Fibroblast of lung (primary cell): ENCODE measurements at regions not wholly inside any gene's neighbourhood (a gene's known extent, or its start where the extent isn't known, plus 50 kb on each side); places are given as distances from the start of the nearest gene placed in this dataset.

ENCODE experiments used
- DNase-seq, 2 donors: peaks; one replicate each; pipeline versions ENCODE4 v3.0.0 to v3.0.0-alpha.2; 2010; ENCODE audit warnings: low read depth in 2 of 2
- H2AFZ ChIP-seq: 2 replicates; pipeline ENCODE4 v1.5.1; 2012; ENCODE audit warnings: low read length, control low read depth, inconsistent platforms
- H3K27ac ChIP-seq: 2 replicates; pipeline ENCODE4 v1.5.1; 2011; ENCODE audit warnings: low read length, control low read depth; ENCODE audit not compliant: insufficient read depth
- H3K27me3 ChIP-seq: 2 replicates; pipeline ENCODE4 v1.5.1; 2011; ENCODE audit warnings: mild to moderate bottlenecking, low read length; ENCODE audit not compliant: control insufficient read depth, insufficient read depth
- H3K36me3 ChIP-seq: 2 replicates; pipeline ENCODE4 v1.5.1; 2011; ENCODE audit warnings: low read length; ENCODE audit not compliant: control insufficient read depth, insufficient read depth
- H3K4me1 ChIP-seq: 2 replicates; pipeline ENCODE4 v1.5.1; 2011; ENCODE audit warnings: low read length; ENCODE audit not compliant: control insufficient read depth, insufficient read depth; ENCODE audit errors: extremely low read depth
- H3K4me2 ChIP-seq: 2 replicates; pipeline ENCODE4 v1.5.1; 2011; ENCODE audit warnings: low read length, control low read depth; ENCODE audit not compliant: insufficient read depth; ENCODE audit errors: extremely low read depth
- H3K4me3 ChIP-seq, 4 experiments: fragments of 200-600 bp in 1 of 4; sonication (generic) in 1 of 4; replicated peaks in 1 of 4; 2 replicates each; pipeline ENCODE4 v1.5.1; 2011 to 2016; ENCODE audit warnings: low read length in 4 of 4, low read depth in 3 of 4, mild to moderate bottlenecking in 3 of 4, control low read depth in 2 of 4, inconsistent platforms in 1 of 4, mixed read lengths in 1 of 4; ENCODE audit not compliant: insufficient read depth in 1 of 4; ENCODE audit errors: control extremely low read depth in 1 of 4
- H3K79me2 ChIP-seq: 2 replicates; pipeline ENCODE4 v1.5.1; 2012; ENCODE audit warnings: mild to moderate bottlenecking, low read length, inconsistent platforms; ENCODE audit not compliant: control insufficient read depth, insufficient read depth
- H3K9ac ChIP-seq: 2 replicates; pipeline ENCODE4 v1.5.1; 2011; ENCODE audit warnings: mild to moderate bottlenecking, low read length, control low read depth; ENCODE audit not compliant: insufficient read depth
- H3K9me3 ChIP-seq: 2 replicates; pipeline ENCODE4 v1.5.1; 2012; ENCODE audit warnings: low read depth, low read length; ENCODE audit not compliant: control insufficient read depth, insufficient read depth
- H4K20me1 ChIP-seq: 2 replicates; pipeline ENCODE4 v1.5.1; 2011; ENCODE audit warnings: low read length; ENCODE audit not compliant: control insufficient read depth, insufficient read depth; ENCODE audit errors: extremely low read depth
- EZH2 ChIP-seq: IDR thresholded peaks from 2 replicates; pipeline ENCODE4 v1.5.1; 2012; ENCODE audit warnings: low read length, control low read depth, mild to moderate bottlenecking; ENCODE audit errors: missing control alignments
- TF ChIP-seq, protein P1 (sequence below), 2 donors: IDR thresholded peaks in 1 of 2; conservative IDR thresholded peaks in 1 of 2; 1 replicate in 1 of 2; 2 replicates in 1 of 2; pipeline ENCODE4 v1.5.1; 2011 to 2012; ENCODE audit warnings: low read length in 2 of 2, control low read depth in 1 of 2, inconsistent platforms in 1 of 2, low read depth in 1 of 2, mild to moderate bottlenecking in 1 of 2

DNA sequence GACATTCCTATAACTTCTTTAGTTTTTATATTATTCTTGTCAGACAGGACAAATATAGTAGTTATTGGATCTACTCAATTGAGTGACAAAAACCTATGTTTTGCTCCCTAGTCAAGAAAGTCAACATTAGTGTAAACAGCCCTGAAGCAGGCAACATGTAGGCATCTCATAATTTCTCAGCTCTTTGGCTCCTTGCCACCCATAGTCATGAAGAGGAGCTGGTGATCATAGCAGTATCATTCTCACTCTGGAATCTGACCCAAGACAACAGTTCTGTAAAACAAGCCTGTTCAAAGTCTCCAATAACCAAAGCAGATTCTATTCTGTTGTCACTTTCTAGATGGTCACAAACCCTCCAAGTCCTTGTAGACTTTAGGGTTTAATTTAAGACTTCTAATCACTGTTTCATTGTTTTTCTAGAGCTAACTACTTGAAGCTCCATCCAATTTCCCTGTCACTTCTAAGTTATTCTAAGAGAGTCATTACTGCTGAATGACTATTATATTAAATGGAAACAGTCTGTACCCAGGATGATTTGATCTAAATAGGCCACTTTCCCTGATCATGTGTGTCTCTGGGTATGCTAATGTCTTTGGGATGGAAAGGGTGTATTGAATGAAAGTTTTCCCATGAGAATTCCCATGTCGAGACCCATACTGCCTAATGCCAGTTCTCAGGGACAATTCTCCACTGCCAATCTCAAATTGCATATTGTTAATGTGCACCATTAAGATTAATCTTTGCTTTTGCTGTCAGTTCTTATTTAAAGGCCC lies 533.3 kb downstream of the ACTL7B start:
- Histone ChIP-seq H3K36me3 (no peaks in the 10 kb centered on the region), H3K27me3 (no peaks in the 10 kb centered on the region), H3K9ac (no peak overlapping the region), H3K4me3 (no peak overlapping the region), H4K20me1 (no peaks in the 10 kb centered on the region), H3K79me2 (no peaks in the 10 kb centered on the region), H3K9me3 (no peaks in the 10 kb centered on the region), H3K27ac (no peak overlapping the region), H3K4me1 (no peaks in the 10 kb centered on the region), H3K4me2 (no peak overlapping the region), H2AFZ (no peak overlapping the region)
- DNase-seq = no peak
- TF ChIP-seq, protein P1, sequence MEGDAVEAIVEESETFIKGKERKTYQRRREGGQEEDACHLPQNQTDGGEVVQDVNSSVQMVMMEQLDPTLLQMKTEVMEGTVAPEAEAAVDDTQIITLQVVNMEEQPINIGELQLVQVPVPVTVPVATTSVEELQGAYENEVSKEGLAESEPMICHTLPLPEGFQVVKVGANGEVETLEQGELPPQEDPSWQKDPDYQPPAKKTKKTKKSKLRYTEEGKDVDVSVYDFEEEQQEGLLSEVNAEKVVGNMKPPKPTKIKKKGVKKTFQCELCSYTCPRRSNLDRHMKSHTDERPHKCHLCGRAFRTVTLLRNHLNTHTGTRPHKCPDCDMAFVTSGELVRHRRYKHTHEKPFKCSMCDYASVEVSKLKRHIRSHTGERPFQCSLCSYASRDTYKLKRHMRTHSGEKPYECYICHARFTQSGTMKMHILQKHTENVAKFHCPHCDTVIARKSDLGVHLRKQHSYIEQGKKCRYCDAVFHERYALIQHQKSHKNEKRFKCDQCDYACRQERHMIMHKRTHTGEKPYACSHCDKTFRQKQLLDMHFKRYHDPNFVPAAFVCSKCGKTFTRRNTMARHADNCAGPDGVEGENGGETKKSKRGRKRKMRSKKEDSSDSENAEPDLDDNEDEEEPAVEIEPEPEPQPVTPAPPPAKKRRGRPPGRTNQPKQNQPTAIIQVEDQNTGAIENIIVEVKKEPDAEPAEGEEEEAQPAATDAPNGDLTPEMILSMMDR (conservative IDR thresholded peaks at IDR 0.05 in 1 of 2, IDR thresholded peaks at IDR 0.05 in 1 of 2; ENCODE audit: low read depth in 1 of 2, low read length in 2 of 2) = no peak
- TF ChIP-seq EZH2 = no peak

DNA sequence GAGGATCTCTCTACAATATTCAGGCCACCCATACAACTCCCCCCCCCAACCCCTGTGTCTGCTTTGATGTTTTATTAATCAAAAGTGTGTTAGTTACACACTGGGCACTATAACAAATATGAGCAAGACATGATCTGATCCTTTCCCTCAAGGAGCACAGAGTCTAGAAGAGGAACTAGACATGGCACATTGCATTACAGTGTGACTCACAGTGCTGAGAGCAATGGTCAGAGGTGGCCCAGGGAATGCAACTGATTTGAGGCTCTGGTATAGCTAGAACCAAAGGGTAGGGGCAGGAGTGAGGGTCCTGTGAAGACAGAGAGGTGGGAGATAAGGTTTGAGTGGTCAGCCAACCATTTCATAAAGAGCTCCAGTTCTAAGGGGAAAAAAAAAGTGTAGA lies 539.2 kb downstream of the ACTL7B start:
- no peaks in the 10 kb centered on the region for H3K4me1 ChIP-seq
- TF ChIP-seq EZH2 = no peak
- H4K20me1 ChIP-seq = no peaks in the 10 kb centered on the region
- no peak overlapping the region for H3K27ac ChIP-seq
- H3K27me3 ChIP-seq = no peaks in the 10 kb centered on the region
- no peak overlapping the region for H3K4me3 ChIP-seq
- no peak overlapping the region for H3K9ac ChIP-seq
- H3K36me3 ChIP-seq = no peaks in the 10 kb centered on the region
- no peaks in the 10 kb centered on the region for H3K9me3 ChIP-seq
- no peak overlapping the region for H3K4me2 ChIP-seq
- H3K79me2 ChIP-seq = no peaks in the 10 kb centered on the region
- H2AFZ ChIP-seq = no peak overlapping the region
- no peak for DNase-seq

DNA sequence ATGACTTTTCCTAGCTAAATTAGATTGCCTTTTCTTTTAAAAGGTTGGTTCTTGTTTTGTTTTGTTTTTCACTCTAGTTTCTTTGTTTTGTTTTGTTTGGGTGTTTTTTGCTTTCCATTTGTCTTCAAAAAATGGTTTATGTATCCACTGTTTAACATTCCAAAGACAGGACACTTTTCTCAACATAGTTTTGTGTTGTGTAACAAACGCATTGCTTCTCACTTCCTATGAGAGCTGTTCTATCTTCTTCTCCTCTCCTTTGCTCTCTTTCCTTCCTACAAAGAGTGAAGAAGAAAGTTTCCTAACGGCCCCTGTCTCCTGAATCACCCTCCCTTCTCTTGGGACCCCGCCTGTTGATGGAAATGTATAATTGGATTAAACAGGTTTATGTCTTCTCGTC lies 539.7 kb downstream of the ACTL7B start:
- DNase-seq = no peak
- H2AFZ ChIP-seq = no peak overlapping the region
- TF ChIP-seq, protein P1 (conservative IDR thresholded peaks at IDR 0.05 in 1 of 2, IDR thresholded peaks at IDR 0.05 in 1 of 2; ENCODE audit: low read depth in 1 of 2, low read length in 2 of 2) = no peak
- TF ChIP-seq EZH2 = no peak

More for the DNA sequence above, 539.7 kb downstream of the ACTL7B start:
- no peak overlapping the region for H3K4me2 ChIP-seq
- no peaks in the 10 kb centered on the region for H3K4me1 ChIP-seq
- H3K27ac ChIP-seq = no peak overlapping the region
- H3K27me3 ChIP-seq = no peaks in the 10 kb centered on the region
- no peak overlapping the region for H3K9ac ChIP-seq
- no peaks in the 10 kb centered on the region for H3K36me3 ChIP-seq
- no peaks in the 10 kb centered on the region for H3K9me3 ChIP-seq
- H3K79me2 ChIP-seq = no peaks in the 10 kb centered on the region
- no peaks in the 10 kb centered on the region for H4K20me1 ChIP-seq
- no peak overlapping the region for H3K4me3 ChIP-seq
